Endothelial cell of umbilical vein (primary cell): ENCODE measurements at regions not wholly inside any gene's neighbourhood (a gene's known extent, or its start where the extent isn't known, plus 50 kb on each side); places are given as distances from the start of the nearest gene placed in this dataset.

ENCODE experiments used
- EZH2 ChIP-seq: IDR thresholded peaks from 2 replicates; pipeline ENCODE4 v1.6.1; 2012; ENCODE audit warnings: borderline replicate concordance, low read depth, mild to moderate bottlenecking, moderate library complexity, low read length, inconsistent platforms; ENCODE audit not compliant: severe bottlenecking
- FOS ChIP-seq: IDR thresholded peaks from 2 replicates; pipeline ENCODE4 v1.6.1; 2011; ENCODE audit warnings: mild to moderate bottlenecking, low read length, moderate library complexity, borderline replicate concordance; ENCODE audit not compliant: insufficient read depth
- MAX ChIP-seq: IDR thresholded peaks from 2 replicates; pipeline ENCODE4 v1.6.1; 2011; ENCODE audit not compliant: insufficient read depth, insufficient read length
- POLR2A ChIP-seq: IDR thresholded peaks from 2 replicates; pipeline ENCODE4 v1.6.1; 2012; ENCODE audit warnings: low read depth, mild to moderate bottlenecking, control low read depth, low read length
- POLR2AphosphoS5 ChIP-seq: IDR thresholded peaks from 2 replicates; pipeline ENCODE4 v1.6.1; 2012; ENCODE audit warnings: low read depth, mild to moderate bottlenecking, control low read depth, low read length, moderate library complexity; ENCODE audit not compliant: insufficient read depth
- TF ChIP-seq, protein P1 (sequence below), 2 donors: IDR thresholded peaks; 1 replicate in 1 of 2; 2 replicates in 1 of 2; pipeline ENCODE4 v1.5.1; 2011; ENCODE audit warnings: low read length in 2 of 2, mild to moderate bottlenecking in 2 of 2, moderate library complexity in 2 of 2, control low read depth in 1 of 2, inconsistent platforms in 1 of 2, low read depth in 1 of 2; ENCODE audit not compliant: insufficient read depth in 1 of 2; ENCODE audit errors: extremely low read depth in 1 of 2

DNA sequence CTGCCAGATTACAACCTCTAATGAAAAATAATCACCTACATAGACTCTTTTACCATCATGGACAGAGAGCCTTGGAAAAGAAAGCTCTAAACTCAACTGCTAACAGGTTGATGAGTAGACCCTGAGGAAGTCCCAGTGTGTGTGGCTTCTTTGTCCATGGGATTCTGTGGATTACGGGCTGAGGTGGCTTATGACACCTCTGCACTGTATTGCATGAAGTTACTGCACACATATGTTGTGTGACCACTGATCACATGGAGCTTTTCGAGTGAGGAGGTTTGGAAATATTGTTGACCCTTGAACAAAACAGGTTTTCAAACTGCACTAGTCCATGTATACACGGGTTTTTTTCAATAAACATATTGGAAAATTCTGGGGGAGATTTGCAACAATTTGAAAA is 124.4 kb downstream of the RIN2 start:
- TF ChIP-seq POLR2A (no peak), POLR2AphosphoS5 (no peak), EZH2 (no peak), FOS (no peak), MAX (no peak)
- TF ChIP-seq, protein P1, sequence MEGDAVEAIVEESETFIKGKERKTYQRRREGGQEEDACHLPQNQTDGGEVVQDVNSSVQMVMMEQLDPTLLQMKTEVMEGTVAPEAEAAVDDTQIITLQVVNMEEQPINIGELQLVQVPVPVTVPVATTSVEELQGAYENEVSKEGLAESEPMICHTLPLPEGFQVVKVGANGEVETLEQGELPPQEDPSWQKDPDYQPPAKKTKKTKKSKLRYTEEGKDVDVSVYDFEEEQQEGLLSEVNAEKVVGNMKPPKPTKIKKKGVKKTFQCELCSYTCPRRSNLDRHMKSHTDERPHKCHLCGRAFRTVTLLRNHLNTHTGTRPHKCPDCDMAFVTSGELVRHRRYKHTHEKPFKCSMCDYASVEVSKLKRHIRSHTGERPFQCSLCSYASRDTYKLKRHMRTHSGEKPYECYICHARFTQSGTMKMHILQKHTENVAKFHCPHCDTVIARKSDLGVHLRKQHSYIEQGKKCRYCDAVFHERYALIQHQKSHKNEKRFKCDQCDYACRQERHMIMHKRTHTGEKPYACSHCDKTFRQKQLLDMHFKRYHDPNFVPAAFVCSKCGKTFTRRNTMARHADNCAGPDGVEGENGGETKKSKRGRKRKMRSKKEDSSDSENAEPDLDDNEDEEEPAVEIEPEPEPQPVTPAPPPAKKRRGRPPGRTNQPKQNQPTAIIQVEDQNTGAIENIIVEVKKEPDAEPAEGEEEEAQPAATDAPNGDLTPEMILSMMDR (IDR thresholded peaks at IDR 0.05; ENCODE audit: extremely low read depth in 1 of 2, insufficient read depth in 1 of 2, low read depth in 1 of 2, low read length in 2 of 2), result no peak
